ENCODE measurements at regions not wholly inside any gene's neighbourhood (a gene's known extent, or its start where the extent isn't known, plus 50 kb on each side); places are given as distances from the start of the nearest gene placed in this dataset.

DNA sequence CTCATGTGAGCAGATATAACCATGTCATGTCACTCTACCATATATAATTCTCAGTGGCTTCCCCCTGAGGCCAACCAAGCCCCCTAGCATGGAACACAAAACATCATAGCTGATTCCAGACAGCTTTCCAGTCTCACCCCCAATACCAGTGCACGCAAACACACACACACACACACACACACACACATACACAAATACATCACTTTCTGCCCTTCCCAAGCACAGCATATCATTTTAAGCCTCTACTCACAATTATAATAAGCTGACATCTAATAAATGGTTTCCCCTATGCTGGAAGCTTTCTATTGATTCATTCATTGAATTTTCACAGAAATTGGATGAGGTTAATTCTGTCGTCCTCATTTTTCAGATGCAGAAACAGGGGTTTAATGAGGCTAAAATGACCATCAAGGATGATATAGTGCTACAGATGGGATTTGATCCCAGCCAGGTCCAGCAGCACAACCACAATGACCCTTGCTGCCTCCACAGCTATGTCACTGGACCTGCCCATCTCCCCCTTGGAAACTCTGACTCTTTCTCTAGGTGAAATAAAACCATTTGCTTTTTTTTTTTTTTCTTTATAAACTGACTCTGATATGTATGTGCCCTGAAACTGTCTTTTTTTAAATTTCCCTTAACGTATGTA lies 131.1 kb downstream of the TMEM114 start:
- Mint-ChIP-seq H3K27me3 (no peaks in the 10 kb centered on the region), H3K9me3 (ENCODE audit: insufficient read depth) (peaks cover 2% of the 10 kb centered on the region), H3K27ac (no peak overlapping the region), H3K4me1 (no peaks in the 10 kb centered on the region), H3K4me3 (no peak overlapping the region)
- DNase-seq (no peak), ATAC-seq (ENCODE audit: low read depth) (no peak)
- H3K4me1 ChIP-seq (ENCODE audit: control insufficient read depth in 2 of 2, insufficient read depth in 2 of 2, low read length in 2 of 2): no peaks in the 10 kb centered on the region
- H3K9me3 ChIP-seq (ENCODE audit: control extremely low read depth in 1 of 3, control insufficient read depth in 2 of 3, insufficient read depth in 1 of 3, low read length in 2 of 3): no peaks in the 10 kb centered on the region
- no peak overlapping the region for H2AFZ ChIP-seq (ENCODE audit: insufficient read depth, low read depth, low read length, poor library complexity, severe bottlenecking)
- H3K9ac ChIP-seq (ENCODE audit: low read length): no peak overlapping the region
- intact Hi-C loops (cut with micrococcal nuclease): no loop called here
- POLR2A ChIA-PET: no interaction called here
- CTCF ChIA-PET: no interaction called here
- H3K36me3 ChIP-seq (replicated peaks in 1 of 2; ENCODE audit: control extremely low read depth in 1 of 2, control insufficient read depth in 1 of 2, extremely low read depth in 1 of 2, insufficient read depth in 2 of 2, low read length in 1 of 2): no peaks in the 10 kb centered on the region
- no peak overlapping the region for H3K4me2 ChIP-seq (replicated peaks; ENCODE audit: low read depth, low read length, poor library complexity, severe bottlenecking)
- no peaks in the 10 kb centered on the region for H3K27me3 ChIP-seq (replicated peaks in 1 of 4; ENCODE audit: control extremely low read depth in 1 of 4, control insufficient read depth in 3 of 4, insufficient read depth in 4 of 4, low read length in 3 of 4)
- WGBS (ENCODE audit: insufficient coverage): 50% methylated on average over 2 of the region's 3 CpGs
- no peak overlapping the region for H3K4me3 ChIP-seq (ENCODE audit: control extremely low read depth in 1 of 5, extremely low read depth in 1 of 5, insufficient read depth in 1 of 5, low read depth in 2 of 5, low read length in 4 of 5)
- H4K20me1 ChIP-seq (ENCODE audit: control insufficient read depth, insufficient read depth, low read length, poor library complexity, severe bottlenecking): no peaks in the 10 kb centered on the region
- TF ChIP-seq EZH2 (IDR thresholded peaks at IDR 0.05; ENCODE audit: borderline replicate concordance, insufficient read depth, low read depth, low read length, poor library complexity, severe bottlenecking): no peak
- TF ChIP-seq, protein P1, sequence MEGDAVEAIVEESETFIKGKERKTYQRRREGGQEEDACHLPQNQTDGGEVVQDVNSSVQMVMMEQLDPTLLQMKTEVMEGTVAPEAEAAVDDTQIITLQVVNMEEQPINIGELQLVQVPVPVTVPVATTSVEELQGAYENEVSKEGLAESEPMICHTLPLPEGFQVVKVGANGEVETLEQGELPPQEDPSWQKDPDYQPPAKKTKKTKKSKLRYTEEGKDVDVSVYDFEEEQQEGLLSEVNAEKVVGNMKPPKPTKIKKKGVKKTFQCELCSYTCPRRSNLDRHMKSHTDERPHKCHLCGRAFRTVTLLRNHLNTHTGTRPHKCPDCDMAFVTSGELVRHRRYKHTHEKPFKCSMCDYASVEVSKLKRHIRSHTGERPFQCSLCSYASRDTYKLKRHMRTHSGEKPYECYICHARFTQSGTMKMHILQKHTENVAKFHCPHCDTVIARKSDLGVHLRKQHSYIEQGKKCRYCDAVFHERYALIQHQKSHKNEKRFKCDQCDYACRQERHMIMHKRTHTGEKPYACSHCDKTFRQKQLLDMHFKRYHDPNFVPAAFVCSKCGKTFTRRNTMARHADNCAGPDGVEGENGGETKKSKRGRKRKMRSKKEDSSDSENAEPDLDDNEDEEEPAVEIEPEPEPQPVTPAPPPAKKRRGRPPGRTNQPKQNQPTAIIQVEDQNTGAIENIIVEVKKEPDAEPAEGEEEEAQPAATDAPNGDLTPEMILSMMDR (IDR thresholded peaks at IDR 0.05): no peak
- H3K79me2 ChIP-seq (ENCODE audit: control insufficient read depth, insufficient read depth, low read length): no peaks in the 10 kb centered on the region
- no peak overlapping the region for H3K27ac ChIP-seq (ENCODE audit: low read length in 2 of 2)

DNA sequence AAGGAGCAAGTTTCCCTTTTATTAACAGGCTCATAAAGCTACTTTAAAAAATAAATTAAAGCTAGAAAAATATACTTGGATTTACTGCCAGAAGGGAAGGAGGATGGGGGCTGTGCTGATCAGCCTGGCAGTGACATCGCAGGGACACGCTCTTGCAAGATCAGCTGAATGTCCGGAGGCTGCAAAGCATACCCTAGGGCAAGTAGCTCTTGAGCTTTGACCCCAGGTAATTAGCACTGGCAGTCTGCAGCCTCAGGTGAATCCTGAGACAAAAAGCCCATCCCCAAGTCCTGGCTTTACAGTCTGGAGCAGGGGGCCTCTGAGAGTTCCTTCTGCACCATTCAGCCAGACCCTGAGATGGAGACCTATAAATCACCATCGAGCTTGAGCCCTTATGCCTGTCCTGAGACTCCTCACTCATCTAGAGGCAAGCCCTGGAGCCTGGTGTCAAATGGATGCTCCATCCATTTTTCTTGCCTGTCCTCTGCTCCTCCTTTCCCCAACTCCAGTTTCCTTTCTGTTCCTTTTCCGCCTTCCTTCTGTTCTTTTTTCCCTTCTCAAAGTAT lies 131.7 kb downstream of the TMEM114 start:
- Mint-ChIP-seq H3K9me3 (ENCODE audit: insufficient read depth) (peaks cover 2% of the 10 kb centered on the region), H3K4me1 (no peaks in the 10 kb centered on the region), H3K4me3 (no peak overlapping the region), H3K27ac (no peak overlapping the region), H3K27me3 (no peaks in the 10 kb centered on the region)
- H3K79me2 ChIP-seq (ENCODE audit: control insufficient read depth, insufficient read depth, low read length): no peaks in the 10 kb centered on the region
- no peaks in the 10 kb centered on the region for H4K20me1 ChIP-seq (ENCODE audit: control insufficient read depth, insufficient read depth, low read length, poor library complexity, severe bottlenecking)
- no peak overlapping the region for H3K4me2 ChIP-seq (replicated peaks; ENCODE audit: low read depth, low read length, poor library complexity, severe bottlenecking)
- no peak overlapping the region for H3K9ac ChIP-seq (ENCODE audit: low read length)
- H3K27me3 ChIP-seq (replicated peaks in 1 of 4; ENCODE audit: control extremely low read depth in 1 of 4, control insufficient read depth in 3 of 4, insufficient read depth in 4 of 4, low read length in 3 of 4): no peaks in the 10 kb centered on the region
- H3K4me1 ChIP-seq (ENCODE audit: control insufficient read depth in 2 of 2, insufficient read depth in 2 of 2, low read length in 2 of 2): no peaks in the 10 kb centered on the region
- H2AFZ ChIP-seq (ENCODE audit: insufficient read depth, low read depth, low read length, poor library complexity, severe bottlenecking): no peak overlapping the region
- ChIA-PET POLR2A (no interaction called here), CTCF (no interaction called here)
- ATAC-seq (ENCODE audit: low read depth) (no peak), DNase-seq (no peak)
- 83% methylated on average over 5 of the region's 5 CpGs for WGBS (ENCODE audit: insufficient coverage)
- H3K27ac ChIP-seq (ENCODE audit: low read length in 2 of 2): no peak overlapping the region
- intact Hi-C loops (cut with micrococcal nuclease): no loop called here
- TF ChIP-seq, protein P1 (IDR thresholded peaks at IDR 0.05): no peak
- no peak for TF ChIP-seq EZH2 (IDR thresholded peaks at IDR 0.05; ENCODE audit: borderline replicate concordance, insufficient read depth, low read depth, low read length, poor library complexity, severe bottlenecking)
- no peak overlapping the region for H3K4me3 ChIP-seq (ENCODE audit: control extremely low read depth in 1 of 5, extremely low read depth in 1 of 5, insufficient read depth in 1 of 5, low read depth in 2 of 5, low read length in 4 of 5)
- no peaks in the 10 kb centered on the region for H3K36me3 ChIP-seq (replicated peaks in 1 of 2; ENCODE audit: control extremely low read depth in 1 of 2, control insufficient read depth in 1 of 2, extremely low read depth in 1 of 2, insufficient read depth in 2 of 2, low read length in 1 of 2)
- no peaks in the 10 kb centered on the region for H3K9me3 ChIP-seq (ENCODE audit: control extremely low read depth in 1 of 3, control insufficient read depth in 2 of 3, insufficient read depth in 1 of 3, low read length in 2 of 3)
